GM13976 (cell line): ENCODE measurements at regions not wholly inside any gene's neighbourhood (a gene's known extent, or its start where the extent isn't known, plus 50 kb on each side); places are given as distances from the start of the nearest gene placed in this dataset.

Experiments used
- DNase-seq: peaks from one replicate; pipeline ENCODE4 v3.0.0; 2012; ENCODE audit warnings: low spot score
- CTCF ChIP-seq: IDR thresholded peaks from 2 replicates; pipeline ENCODE4 v1.5.1; 2012; ENCODE audit warnings: borderline replicate concordance, mild to moderate bottlenecking; ENCODE audit not compliant: insufficient read depth; ENCODE audit errors: extremely low read depth, missing control alignments, control extremely low read depth
- in situ Hi-C: fragments of 300-500 bp; cut with MboI; formaldehyde crosslinking; loops from one replicate; pipeline ENCODE4 v1.12.0; 2022; ENCODE audit warnings: low sequenced_read_pairs, mixed read lengths, inconsistent platforms; ENCODE audit not compliant: unreplicated experiment

GRCh38 chr2:35891936-35892335, 463.6 kb upstream of the CRIM1 start:
- no peak for DNase-seq
- in situ Hi-C loops = no loop called here
- no peak for TF ChIP-seq CTCF

GRCh38 chr2:35891528-35891927, 464.1 kb upstream of the CRIM1 start:
- TF ChIP-seq CTCF = no peak
- no peak for DNase-seq
- in situ Hi-C loops = no loop called here

GRCh38 chr2:35887146-35887545, 468.4 kb upstream of the CRIM1 start:
- no peak for TF ChIP-seq CTCF
- in situ Hi-C loops = no loop called here
- DNase-seq = no peak

- in situ Hi-C loops = no loop called here
- TF ChIP-seq CTCF = no peak
- no peak for DNase-seq
Observed at GRCh38 chr2:35873921-35874320, 481.7 kb upstream of the CRIM1 start.

- DNase-seq = no peak
- no peak for TF ChIP-seq CTCF
- in situ Hi-C loops = no loop called here
Observed at GRCh38 chr2:35871672-35872071, 483.9 kb upstream of the CRIM1 start.

GRCh38 chr2:35870713-35871112, 484.9 kb upstream of the CRIM1 start:
- in situ Hi-C loops = no loop called here

More at GRCh38 chr2:35870713-35871112, 484.9 kb upstream of the CRIM1 start:
- no peak for DNase-seq
- TF ChIP-seq CTCF = no peak
